ENCODE measurements at regions not wholly inside any gene's neighbourhood (a gene's known extent, or its start where the extent isn't known, plus 50 kb on each side); places are given as distances from the start of the nearest gene placed in this dataset.

- Histone ChIP-seq H3K27me3 (ENCODE audit: low read depth, low read length) (no peaks in the 10 kb centered on the region), H3K9me3 (ENCODE audit: insufficient read depth, low read length) (no peaks in the 10 kb centered on the region), H3K4me1 (ENCODE audit: low read length) (no peaks in the 10 kb centered on the region), H3K9ac (ENCODE audit: low read length) (no peak overlapping the region), H4K20me1 (ENCODE audit: insufficient read depth, low read length) (no peaks in the 10 kb centered on the region), H3K36me3 (replicated peaks; ENCODE audit: low read depth, low read length) (no peaks in the 10 kb centered on the region), H3K27ac (ENCODE audit: low read length) (no peak overlapping the region), H3K79me2 (ENCODE audit: low read length) (no peaks in the 10 kb centered on the region), H2AFZ (ENCODE audit: low read depth, low read length) (no peak overlapping the region), H3K4me2 (ENCODE audit: low read length) (no peak overlapping the region), H3K4me3 (ENCODE audit: low read length) (no peak overlapping the region)
- TF ChIP-seq, protein P1, sequence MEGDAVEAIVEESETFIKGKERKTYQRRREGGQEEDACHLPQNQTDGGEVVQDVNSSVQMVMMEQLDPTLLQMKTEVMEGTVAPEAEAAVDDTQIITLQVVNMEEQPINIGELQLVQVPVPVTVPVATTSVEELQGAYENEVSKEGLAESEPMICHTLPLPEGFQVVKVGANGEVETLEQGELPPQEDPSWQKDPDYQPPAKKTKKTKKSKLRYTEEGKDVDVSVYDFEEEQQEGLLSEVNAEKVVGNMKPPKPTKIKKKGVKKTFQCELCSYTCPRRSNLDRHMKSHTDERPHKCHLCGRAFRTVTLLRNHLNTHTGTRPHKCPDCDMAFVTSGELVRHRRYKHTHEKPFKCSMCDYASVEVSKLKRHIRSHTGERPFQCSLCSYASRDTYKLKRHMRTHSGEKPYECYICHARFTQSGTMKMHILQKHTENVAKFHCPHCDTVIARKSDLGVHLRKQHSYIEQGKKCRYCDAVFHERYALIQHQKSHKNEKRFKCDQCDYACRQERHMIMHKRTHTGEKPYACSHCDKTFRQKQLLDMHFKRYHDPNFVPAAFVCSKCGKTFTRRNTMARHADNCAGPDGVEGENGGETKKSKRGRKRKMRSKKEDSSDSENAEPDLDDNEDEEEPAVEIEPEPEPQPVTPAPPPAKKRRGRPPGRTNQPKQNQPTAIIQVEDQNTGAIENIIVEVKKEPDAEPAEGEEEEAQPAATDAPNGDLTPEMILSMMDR (IDR thresholded peaks at IDR 0.05; ENCODE audit: low read depth, low read length) = no peak
- no peak for TF ChIP-seq EZH2phosphoT487 (IDR thresholded peaks at IDR 0.05; ENCODE audit: low read depth)
Observed at GRCh38 chr7:42572056-42572455, 335.0 kb upstream of the GLI3 start.

GRCh38 chr7:42570944-42571343 lies 333.9 kb upstream of the GLI3 start:
- Histone ChIP-seq H3K79me2 (ENCODE audit: low read length) (no peaks in the 10 kb centered on the region), H4K20me1 (ENCODE audit: insufficient read depth, low read length) (no peaks in the 10 kb centered on the region), H3K36me3 (replicated peaks; ENCODE audit: low read depth, low read length) (no peaks in the 10 kb centered on the region), H3K27ac (ENCODE audit: low read length) (no peak overlapping the region), H3K4me1 (ENCODE audit: low read length) (no peaks in the 10 kb centered on the region), H3K27me3 (ENCODE audit: low read depth, low read length) (no peaks in the 10 kb centered on the region), H3K9me3 (ENCODE audit: insufficient read depth, low read length) (no peaks in the 10 kb centered on the region), H3K9ac (ENCODE audit: low read length) (no peak overlapping the region), H3K4me2 (ENCODE audit: low read length) (no peak overlapping the region), H3K4me3 (ENCODE audit: low read length) (no peak overlapping the region), H2AFZ (ENCODE audit: low read depth, low read length) (no peak overlapping the region)
- TF ChIP-seq, protein P1 (IDR thresholded peaks at IDR 0.05; ENCODE audit: low read depth, low read length) = no peak
- no peak for TF ChIP-seq EZH2phosphoT487 (IDR thresholded peaks at IDR 0.05; ENCODE audit: low read depth)

DNA sequence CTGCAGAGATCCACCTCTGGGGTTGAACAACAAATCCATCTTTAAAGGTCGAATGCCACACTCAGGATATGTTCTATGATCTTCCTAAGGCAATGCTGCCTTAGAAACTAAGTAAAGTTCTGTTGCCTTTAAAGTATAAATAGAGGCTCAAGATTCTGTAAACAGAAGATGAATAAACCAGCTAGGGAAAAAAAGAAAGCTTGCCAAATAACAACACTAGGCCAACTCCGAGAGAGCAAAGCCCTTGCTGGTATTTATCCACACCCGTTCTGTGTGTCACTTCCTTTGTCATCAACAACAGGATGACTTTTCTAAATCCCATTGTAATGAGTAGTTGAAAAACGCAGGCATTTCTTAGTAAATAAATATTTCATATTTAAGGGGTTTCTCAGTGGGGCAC lies 330.0 kb upstream of the GLI3 start:
- Histone ChIP-seq H3K79me2 (ENCODE audit: low read length) (no peaks in the 10 kb centered on the region), H3K27me3 (ENCODE audit: low read depth, low read length) (no peaks in the 10 kb centered on the region), H3K4me3 (ENCODE audit: low read length) (no peak overlapping the region), H3K4me1 (ENCODE audit: low read length) (no peaks in the 10 kb centered on the region), H3K9ac (ENCODE audit: low read length) (no peak overlapping the region), H3K9me3 (ENCODE audit: insufficient read depth, low read length) (no peaks in the 10 kb centered on the region), H4K20me1 (ENCODE audit: insufficient read depth, low read length) (no peaks in the 10 kb centered on the region), H3K36me3 (replicated peaks; ENCODE audit: low read depth, low read length) (no peaks in the 10 kb centered on the region), H3K27ac (ENCODE audit: low read length) (no peak overlapping the region), H3K4me2 (ENCODE audit: low read length) (no peak overlapping the region), H2AFZ (ENCODE audit: low read depth, low read length) (no peak overlapping the region)
- no peak for TF ChIP-seq EZH2phosphoT487 (IDR thresholded peaks at IDR 0.05; ENCODE audit: low read depth)
- TF ChIP-seq, protein P1 (IDR thresholded peaks at IDR 0.05; ENCODE audit: low read depth, low read length) = no peak

DNA sequence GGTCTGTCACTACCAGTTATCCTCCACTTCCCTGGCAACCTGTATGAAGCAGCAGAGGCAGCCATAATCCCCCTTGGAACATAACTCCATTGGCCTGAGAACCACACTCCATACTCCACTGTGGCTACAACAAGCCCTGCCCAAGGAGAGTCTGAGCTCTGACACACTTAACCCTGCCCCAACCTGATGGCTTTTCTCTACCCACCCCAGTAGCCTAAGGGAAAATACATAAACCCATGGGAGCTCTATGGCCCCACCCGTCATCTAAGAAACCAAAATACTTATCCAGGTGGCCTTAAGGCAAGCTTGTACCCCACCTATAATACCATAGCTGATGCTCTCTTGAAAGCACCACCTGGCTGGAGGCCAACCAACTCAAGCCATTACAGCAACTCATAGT lies 324.8 kb upstream of the GLI3 start:
- TF ChIP-seq, protein P1 (IDR thresholded peaks at IDR 0.05; ENCODE audit: low read depth, low read length) = no peak
- TF ChIP-seq EZH2phosphoT487 (IDR thresholded peaks at IDR 0.05; ENCODE audit: low read depth) = no peak
- Histone ChIP-seq H3K9me3 (ENCODE audit: insufficient read depth, low read length) (no peaks in the 10 kb centered on the region), H4K20me1 (ENCODE audit: insufficient read depth, low read length) (no peaks in the 10 kb centered on the region), H3K9ac (ENCODE audit: low read length) (no peak overlapping the region), H3K27ac (ENCODE audit: low read length) (no peak overlapping the region), H3K4me2 (ENCODE audit: low read length) (no peak overlapping the region), H3K79me2 (ENCODE audit: low read length) (no peaks in the 10 kb centered on the region), H3K4me3 (ENCODE audit: low read length) (no peak overlapping the region), H3K36me3 (replicated peaks; ENCODE audit: low read depth, low read length) (no peaks in the 10 kb centered on the region), H3K4me1 (ENCODE audit: low read length) (no peaks in the 10 kb centered on the region), H2AFZ (ENCODE audit: low read depth, low read length) (no peak overlapping the region), H3K27me3 (ENCODE audit: low read depth, low read length) (no peaks in the 10 kb centered on the region)
